ENCODE measurements at regions not wholly inside any gene's neighbourhood (a gene's known extent, or its start where the extent isn't known, plus 50 kb on each side); places are given as distances from the start of the nearest gene placed in this dataset.

DNA sequence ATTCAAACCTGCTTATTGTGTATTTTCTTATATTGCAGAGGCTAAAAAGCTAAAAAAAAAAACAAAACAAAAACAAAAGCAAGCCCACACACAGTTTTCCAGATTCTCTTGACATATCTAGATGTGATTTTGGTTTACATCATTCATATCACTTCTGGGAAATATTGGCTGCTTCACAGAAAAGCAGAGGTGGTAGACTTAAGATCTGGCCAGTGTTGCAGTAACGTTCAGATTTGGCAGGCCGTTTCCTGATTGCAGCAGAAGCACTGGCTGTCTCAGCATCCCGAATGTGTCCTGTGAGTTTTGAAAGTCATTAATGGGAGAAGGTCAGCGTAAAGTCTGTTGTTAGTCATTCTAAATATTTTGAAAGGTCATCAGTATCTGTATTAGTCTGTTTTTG is 2062.0 kb downstream of the ARAP2 start:
- TF ChIP-seq ZFP36 (IDR thresholded peaks at IDR 0.05; ENCODE audit: borderline replicate concordance, partially characterized antibody) (no peak), NPAS2 (CRISPR knock-in tag; IDR thresholded peaks at IDR 0.05; ENCODE audit: borderline replicate concordance) (no peak), BHLHE40 (IDR thresholded peaks at IDR 0.05; ENCODE audit: low read depth, low read length) (no peak), JUNB (IDR thresholded peaks at IDR 0.05) (no peak), CHD2 (IDR thresholded peaks at IDR 0.05; ENCODE audit: low read length, partially characterized antibody) (no peak), CTCF (IDR thresholded peaks at IDR 0.05) (no peak)
